HepG2 (cell line): ENCODE measurements at regions not wholly inside any gene's neighbourhood (a gene's known extent, or its start where the extent isn't known, plus 50 kb on each side); places are given as distances from the start of the nearest gene placed in this dataset.

Experiments used
- ATAC-seq: fragments of 200-7000 bp; cut with Tn5 transposase; 3 replicates; pipeline ENCODE4 v1.9.1; 2020; ENCODE audit warnings: mild to moderate bottlenecking, moderate library complexity
- BruUV-seq: library from RNA; stranded (reverse); fragments of 400-500 nt; replicated peaks from 2 replicates; lab custom pipeline; 2021; lab: Mats Ljungman, UMichigan
- CTCF ChIA-PET: fragments of 300-600 bp; formaldehyde crosslinking; extraction: SDS; loops from one replicate; lab custom pipeline; 2021; ENCODE audit warnings: low total read pairs, inconsistent platforms, low intra/inter-chr PET ratio; lab: Yijun Ruan, JAX
- POLR2A ChIA-PET: fragments of 350-600 bp; sonication (Branson Sonifier 250); formaldehyde crosslinking; loops from one replicate; lab custom pipeline; 2020; ENCODE audit warnings: antibody characterized with exemption, inconsistent platforms; lab: Yijun Ruan, JAX
- DNase-seq: peaks from one replicate; pipeline ENCODE4 v3.0.0-alpha.2; 2015; ENCODE audit warnings: low spot score
- FAIRE-seq: peaks from 3 replicates; lab custom pipeline; 2011; peaks lifted over from hg19 to GRCh38; lab: Jason Lieb, UNC
- H2AFZ ChIP-seq: one replicate; pipeline ENCODE4 v1.6.1; 2011; ENCODE audit warnings: low read length, inconsistent platforms
- H3K27ac ChIP-seq: fragments of 300-600 bp; 3 replicates; pipeline ENCODE4 v1.8.0; 2011; ENCODE audit warnings: mixed run types, mild to moderate bottlenecking, mixed read lengths, low read length, inconsistent platforms; ENCODE audit not compliant: insufficient read depth; ENCODE audit errors: extremely low read length
- H3K27me3 ChIP-seq, 2 experiments: fragments of 200-600 bp in 1 of 2; 2 replicates in 1 of 2; 3 replicates in 1 of 2; pipeline versions ENCODE4 v1.6.0 to v1.8.0; 2011; ENCODE audit warnings: low read length in 2 of 2, mild to moderate bottlenecking in 2 of 2, moderate library complexity in 2 of 2, inconsistent platforms in 1 of 2; ENCODE audit not compliant: insufficient read depth in 2 of 2, control insufficient read depth in 1 of 2
- H3K36me3 ChIP-seq, 2 experiments: fragments of 200-600 bp in 1 of 2; replicated peaks in 1 of 2; 2 replicates in 1 of 2; 3 replicates in 1 of 2; pipeline versions ENCODE4 v1.5.1 to v1.8.0; 2011; ENCODE audit warnings: low read length in 2 of 2, inconsistent platforms in 1 of 2; ENCODE audit not compliant: insufficient read depth in 2 of 2, control insufficient read depth in 1 of 2
- H3K4me1 ChIP-seq: 2 replicates; pipeline ENCODE4 v1.5.1; 2012; ENCODE audit warnings: low read length, inconsistent platforms; ENCODE audit not compliant: insufficient read depth
- H3K4me2 ChIP-seq: 2 replicates; pipeline ENCODE4 v1.6.0; 2011; ENCODE audit warnings: low read depth, low read length, inconsistent platforms
- H3K4me3 ChIP-seq, 3 experiments: fragments of 200-600 bp in 1 of 3; sonication (generic), shearing (Covaris generic) in 1 of 3; replicated peaks in 1 of 3; 2 replicates each; pipeline ENCODE4 v1.5.1; 2011 to 2016; ENCODE audit warnings: low read length in 3 of 3, inconsistent platforms in 2 of 3, low read depth in 2 of 3, mild to moderate bottlenecking in 2 of 3, control low read depth in 1 of 3, mixed read lengths in 1 of 3; ENCODE audit not compliant: insufficient read depth in 1 of 3
- H3K79me2 ChIP-seq: one replicate; pipeline ENCODE4 v1.6.1; 2011; ENCODE audit warnings: low read length, inconsistent platforms; ENCODE audit not compliant: insufficient read depth
- H3K9ac ChIP-seq: 2 replicates; pipeline ENCODE4 v1.6.0; 2011; ENCODE audit warnings: mild to moderate bottlenecking, low read depth, low read length, inconsistent platforms; ENCODE audit not compliant: insufficient read depth
- H3K9me3 ChIP-seq: 2 replicates; pipeline ENCODE4 v1.5.1; 2012; ENCODE audit warnings: mild to moderate bottlenecking, low read length
- H4K20me1 ChIP-seq: 2 replicates; pipeline ENCODE4 v1.6.0; 2011; ENCODE audit warnings: inconsistent platforms, mild to moderate bottlenecking, low read length, moderate library complexity; ENCODE audit not compliant: insufficient read depth
- FLYWCH1 ChIP-seq: sonication (generic); formaldehyde crosslinking; IDR thresholded peaks from 2 replicates; pipeline ENCODE4 v1.8.1; 2023; ENCODE audit warnings: mild to moderate bottlenecking, missing genetic modification reagents
- KLF11 ChIP-seq: IDR thresholded peaks from 2 replicates; pipeline ENCODE4 v1.6.1; 2016; ENCODE audit warnings: missing compliant biosample characterization
- PPARG ChIP-seq: conservative IDR thresholded peaks from 2 replicates; pipeline ENCODE4 v1.6.1; 2016; ENCODE audit warnings: missing biosample characterization, missing genetic modification reagents
- TAF1 ChIP-seq: sonication (generic); formaldehyde crosslinking; IDR thresholded peaks from 2 replicates; pipeline ENCODE4 v1.4.0; 2020; ENCODE audit warnings: missing genetic modification reagents
- THAP11 ChIP-seq: IDR thresholded peaks from 2 replicates; pipeline ENCODE4 v1.6.1; 2016; ENCODE audit warnings: missing biosample characterization, missing genetic modification reagents
- TMF1 ChIP-seq: sonication (generic); formaldehyde crosslinking; IDR thresholded peaks from 2 replicates; pipeline ENCODE4 v1.8.1; 2022; ENCODE audit warnings: low read depth, missing genetic modification reagents
- ZKSCAN1 ChIP-seq: fragments of 150-350 bp; IDR thresholded peaks from 2 replicates; pipeline ENCODE4 v1.6.1; 2014; ENCODE audit warnings: low read length
- ZNF207 ChIP-seq: fragments of 450-650 bp; IDR thresholded peaks from 2 replicates; pipeline ENCODE4 v1.6.1; 2016; ENCODE audit warnings: antibody characterized with exemption, borderline replicate concordance
- ZNF382 ChIP-seq: sonication (generic); formaldehyde crosslinking; IDR thresholded peaks from 2 replicates; pipeline ENCODE4 v1.5.0; 2020; ENCODE audit warnings: missing genetic modification reagents, mild to moderate bottlenecking, borderline replicate concordance
- ZNF441 ChIP-seq: sonication (generic); formaldehyde crosslinking; IDR thresholded peaks from 2 replicates; pipeline ENCODE4 v1.7.0; 2021; ENCODE audit warnings: missing genetic modification reagents, borderline replicate concordance
- ZNF510 ChIP-seq: sonication (generic); formaldehyde crosslinking; IDR thresholded peaks from 2 replicates; pipeline ENCODE4 v1.4.0; 2020; ENCODE audit warnings: low read depth, mild to moderate bottlenecking, missing genetic modification reagents
- WGBS: methylation state at CpG from one replicate; pipeline ENCODE4 v1.1.6; 2017; ENCODE audit warnings: low lambda C conversion rate; 5-methylcytosine and 5-hydroxymethylcytosine counted together
- in situ Hi-C: cut with HindIII; loops from 2 replicates; pipeline ENCODE4 v1.10.0; 2017; ENCODE audit warnings: low pct_unique_long_range_greater_than_20kb; ENCODE audit not compliant: extremely low pct_ligation_motif_present
- intact Hi-C: fragments of 100-400 bp; cut with micrococcal nuclease; formaldehyde crosslinking; loops from one replicate; pipeline ENCODE4 v1.10.0; 2022; ENCODE audit not compliant: unreplicated experiment
- TF ChIP-seq, protein P1 (sequence below): sonication (generic); formaldehyde crosslinking; conservative IDR thresholded peaks from 2 replicates; pipeline ENCODE4 v1.8.0; 2022; ENCODE audit warnings: low read depth, missing genetic modification reagents
- TF ChIP-seq, protein P2 (sequence below): sonication (generic); formaldehyde crosslinking; IDR thresholded peaks from 2 replicates; pipeline ENCODE4 v1.9.0; 2021; ENCODE audit warnings: missing genetic modification reagents, borderline replicate concordance

DNA sequence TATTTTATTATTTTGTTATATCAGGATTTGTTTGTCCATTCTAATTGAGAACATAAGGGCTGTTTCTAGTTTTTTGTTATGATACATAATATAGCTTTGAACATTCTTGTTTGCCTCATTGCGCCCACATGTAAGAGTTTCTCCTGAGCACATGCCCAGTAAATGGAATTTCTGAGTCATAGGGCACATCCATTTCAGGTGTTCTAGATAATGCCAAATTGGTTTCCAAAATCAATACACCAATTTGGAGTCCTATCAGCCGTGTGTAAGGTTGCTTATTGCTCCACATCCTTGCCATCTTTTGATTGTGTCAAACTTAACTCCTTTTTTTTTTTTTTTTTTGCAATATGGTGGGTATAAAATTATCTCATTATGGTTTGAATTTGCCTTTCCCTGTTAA, 97.9 kb upstream of the RESF1 start:
- TF ChIP-seq ZNF441 (no peak), ZNF510 (no peak), KLF11 (CRISPR knock-in tag) (no peak), THAP11 (CRISPR knock-in tag) (no peak), ZNF207 (no peak), TAF1 (no peak), FLYWCH1 (CRISPR knock-in tag) (no peak), PPARG (CRISPR knock-in tag) (no peak), TMF1 (CRISPR knock-in tag) (no peak), ZNF382 (CRISPR knock-in tag) (no peak), ZKSCAN1 (no peak)
- TF ChIP-seq, protein P1, sequence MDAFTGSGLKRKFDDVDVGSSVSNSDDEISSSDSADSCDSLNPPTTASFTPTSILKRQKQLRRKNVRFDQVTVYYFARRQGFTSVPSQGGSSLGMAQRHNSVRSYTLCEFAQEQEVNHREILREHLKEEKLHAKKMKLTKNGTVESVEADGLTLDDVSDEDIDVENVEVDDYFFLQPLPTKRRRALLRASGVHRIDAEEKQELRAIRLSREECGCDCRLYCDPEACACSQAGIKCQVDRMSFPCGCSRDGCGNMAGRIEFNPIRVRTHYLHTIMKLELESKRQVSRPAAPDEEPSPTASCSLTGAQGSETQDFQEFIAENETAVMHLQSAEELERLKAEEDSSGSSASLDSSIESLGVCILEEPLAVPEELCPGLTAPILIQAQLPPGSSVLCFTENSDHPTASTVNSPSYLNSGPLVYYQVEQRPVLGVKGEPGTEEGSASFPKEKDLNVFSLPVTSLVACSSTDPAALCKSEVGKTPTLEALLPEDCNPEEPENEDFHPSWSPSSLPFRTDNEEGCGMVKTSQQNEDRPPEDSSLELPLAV (CRISPR knock-in tag): no peak
- TF ChIP-seq, protein P2, sequence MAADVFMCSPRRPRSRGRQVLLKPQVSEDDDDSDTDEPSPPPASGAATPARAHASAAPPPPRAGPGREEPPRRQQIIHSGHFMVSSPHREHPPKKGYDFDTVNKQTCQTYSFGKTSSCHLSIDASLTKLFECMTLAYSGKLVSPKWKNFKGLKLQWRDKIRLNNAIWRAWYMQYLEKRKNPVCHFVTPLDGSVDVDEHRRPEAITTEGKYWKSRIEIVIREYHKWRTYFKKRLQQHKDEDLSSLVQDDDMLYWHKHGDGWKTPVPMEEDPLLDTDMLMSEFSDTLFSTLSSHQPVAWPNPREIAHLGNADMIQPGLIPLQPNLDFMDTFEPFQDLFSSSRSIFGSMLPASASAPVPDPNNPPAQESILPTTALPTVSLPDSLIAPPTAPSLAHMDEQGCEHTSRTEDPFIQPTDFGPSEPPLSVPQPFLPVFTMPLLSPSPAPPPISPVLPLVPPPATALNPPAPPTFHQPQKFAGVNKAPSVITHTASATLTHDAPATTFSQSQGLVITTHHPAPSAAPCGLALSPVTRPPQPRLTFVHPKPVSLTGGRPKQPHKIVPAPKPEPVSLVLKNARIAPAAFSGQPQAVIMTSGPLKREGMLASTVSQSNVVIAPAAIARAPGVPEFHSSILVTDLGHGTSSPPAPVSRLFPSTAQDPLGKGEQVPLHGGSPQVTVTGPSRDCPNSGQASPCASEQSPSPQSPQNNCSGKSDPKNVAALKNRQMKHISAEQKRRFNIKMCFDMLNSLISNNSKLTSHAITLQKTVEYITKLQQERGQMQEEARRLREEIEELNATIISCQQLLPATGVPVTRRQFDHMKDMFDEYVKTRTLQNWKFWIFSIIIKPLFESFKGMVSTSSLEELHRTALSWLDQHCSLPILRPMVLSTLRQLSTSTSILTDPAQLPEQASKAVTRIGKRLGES (CRISPR knock-in tag): no peak
- Histone ChIP-seq H3K9ac (no peak overlapping the region), H3K27me3 (no peaks in the 10 kb centered on the region), H3K4me1 (peaks cover 11% of the 10 kb centered on the region; the same call in 1 of the 2 replicates), H3K27ac (no peak overlapping the region), H3K4me3 (no peak overlapping the region), H3K4me2 (no peak overlapping the region), H3K9me3 (no peaks in the 10 kb centered on the region), H2AFZ (no peak overlapping the region), H3K79me2 (no peaks in the 10 kb centered on the region), H3K36me3 (no peaks in the 10 kb centered on the region), H4K20me1 (no peaks in the 10 kb centered on the region)
- ChIA-PET CTCF (no interaction called here), POLR2A (no interaction called here)
- WGBS: 55% methylated on average over 2 of the region's 2 CpGs
- no peak for FAIRE-seq
- intact Hi-C loops: no loop called here
- no peak for ATAC-seq
- in situ Hi-C loops: no loop called here
- BruUV-seq: no TSS peak
- DNase-seq: no peak
